Esophagus (tissue), 2 donors: ENCODE measurements at regions not wholly inside any gene's neighbourhood (a gene's known extent, or its start where the extent isn't known, plus 50 kb on each side); places are given as distances from the start of the nearest gene placed in this dataset.

Experiments used
- H3K27ac ChIP-seq, 2 donors: one replicate each; pipeline ENCODE4 v1.5.1; 2013; ENCODE audit warnings: low read depth in 2 of 2, mild to moderate bottlenecking in 2 of 2, inconsistent platforms in 1 of 2, low read length in 1 of 2, moderate library complexity in 1 of 2
- H3K27me3 ChIP-seq, 2 donors: one replicate each; pipeline ENCODE4 v1.6.1; 2013; ENCODE audit warnings: low read length in 2 of 2, control low read depth in 1 of 2, mild to moderate bottlenecking in 1 of 2; ENCODE audit not compliant: insufficient read depth in 2 of 2, control insufficient read depth in 1 of 2
- H3K36me3 ChIP-seq, 2 donors: one replicate each; pipeline ENCODE4 v1.6.1; 2013; ENCODE audit warnings: low read length in 1 of 2; ENCODE audit not compliant: control insufficient read depth in 2 of 2, insufficient read depth in 2 of 2
- H3K4me1 ChIP-seq, 2 donors: one replicate each; pipeline ENCODE4 v1.6.1; 2013; ENCODE audit warnings: low read length in 1 of 2; ENCODE audit not compliant: control insufficient read depth in 2 of 2, insufficient read depth in 2 of 2
- H3K4me3 ChIP-seq, 2 donors: one replicate each; pipeline ENCODE4 v1.5.1; 2013; ENCODE audit warnings: low read length in 2 of 2, mild to moderate bottlenecking in 2 of 2, low read depth in 1 of 2, moderate library complexity in 1 of 2
- H3K9me3 ChIP-seq, 2 donors: one replicate each; pipeline ENCODE4 v1.6.1; 2013; ENCODE audit warnings: mild to moderate bottlenecking in 2 of 2, low read depth in 1 of 2, low read length in 1 of 2, moderate library complexity in 1 of 2; ENCODE audit not compliant: control insufficient read depth in 2 of 2, insufficient read depth in 1 of 2
- WGBS, 2 donors: extraction: QIAGEN DNeasy Blood & Tissue Kit; methylation state at CpG; one replicate each; pipeline ENCODE4 v1.1.7; 2013; 5-methylcytosine and 5-hydroxymethylcytosine counted together
- donor health status: healthy with polysubstance abuse.
- donor health status: Bipolar disorder and iron deficiency.

DNA sequence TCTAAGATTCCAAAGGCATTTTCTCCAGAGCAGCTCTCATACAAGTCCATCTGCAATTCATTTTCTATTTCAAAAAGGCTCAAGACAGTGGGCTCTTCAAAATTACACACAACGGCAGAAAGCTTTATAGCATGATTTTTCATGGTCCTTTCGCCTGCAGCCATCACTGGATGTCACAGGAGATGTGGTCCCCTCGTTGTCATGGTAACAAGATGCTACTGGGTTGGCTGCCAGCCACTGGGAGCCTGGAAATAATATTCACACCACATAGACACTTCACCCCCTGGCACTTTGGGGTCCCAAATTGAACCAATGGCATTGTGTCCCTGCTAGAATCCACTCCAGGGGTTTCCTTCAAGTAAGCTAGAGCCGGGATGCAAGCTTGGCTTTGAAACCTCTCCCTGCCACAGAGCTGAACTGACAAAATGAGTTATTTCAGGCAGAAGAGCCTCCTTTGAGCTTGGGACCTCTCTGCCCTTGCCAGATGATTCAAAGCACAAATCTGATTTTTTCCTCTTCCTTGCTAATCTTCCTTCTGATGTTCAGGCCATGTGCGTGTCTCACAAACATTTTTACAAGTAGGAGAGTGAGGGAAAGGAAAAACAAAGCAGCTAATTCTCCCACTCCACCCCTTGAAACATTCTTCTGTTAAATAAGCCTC is 512.6 kb upstream of the ADAMTS9 start:
- WGBS, 2 donors = 72 to 80% methylated on average over 5 of the region's 5 CpGs
- Histone ChIP-seq H3K27ac (no peak overlapping the region), H3K9me3 (no peaks in the 10 kb centered on the region)

DNA sequence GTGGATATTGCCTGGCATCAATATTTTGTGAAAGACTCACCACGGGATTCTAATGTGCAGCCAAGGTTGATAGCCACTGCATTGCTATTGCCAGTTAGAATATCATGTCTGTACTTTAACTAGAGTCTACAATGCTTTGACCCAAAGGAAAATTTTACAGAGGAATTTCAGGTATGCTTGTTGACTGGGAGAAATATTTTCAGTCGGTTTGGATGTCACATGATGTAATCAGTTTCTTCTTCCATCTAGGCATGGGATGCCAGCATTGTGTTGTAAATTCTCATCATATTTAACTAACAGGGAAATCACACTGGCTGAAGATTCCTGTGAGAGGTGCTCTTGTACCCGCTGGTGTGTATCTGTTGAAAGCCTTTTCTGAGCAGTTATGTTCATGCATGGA is 508.9 kb upstream of the ADAMTS9 start:
- H3K4me3 ChIP-seq = no peak overlapping the region
- no peak overlapping the region for H3K27ac ChIP-seq
- H3K4me1 ChIP-seq = no peaks in the 10 kb centered on the region
- 43 to 60% methylated on average over 3 of the region's 3 CpGs for WGBS, 2 donors
- H3K36me3 ChIP-seq = no peaks in the 10 kb centered on the region
- no peaks in the 10 kb centered on the region for H3K27me3 ChIP-seq
- no peaks in the 10 kb centered on the region for H3K9me3 ChIP-seq

More for the DNA sequence above, 512.6 kb upstream of the ADAMTS9 start:
- Histone ChIP-seq H3K4me3 (no peak overlapping the region), H3K36me3 (no peaks in the 10 kb centered on the region), H3K27me3 (no peaks in the 10 kb centered on the region), H3K4me1 (no peaks in the 10 kb centered on the region)

- no peak overlapping the region for H3K27ac ChIP-seq
- H3K27me3 ChIP-seq = no peaks in the 10 kb centered on the region
- H3K9me3 ChIP-seq = no peaks in the 10 kb centered on the region
- no peak overlapping the region for H3K4me3 ChIP-seq
- WGBS, 2 donors = 74 to 85% methylated on average over 8 of the region's 8 CpGs
- H3K36me3 ChIP-seq = no peaks in the 10 kb centered on the region
- H3K4me1 ChIP-seq = no peaks in the 10 kb centered on the region
These were observed 507.6 kb upstream of the ADAMTS9 start for GRCh38 chr3:65195211-65196006.

GRCh38 chr3:65194744-65195143 is 506.9 kb upstream of the ADAMTS9 start:
- H3K4me3 ChIP-seq = no peak overlapping the region
- no peaks in the 10 kb centered on the region for H3K36me3 ChIP-seq
- no peaks in the 10 kb centered on the region for H3K9me3 ChIP-seq
- no peak overlapping the region for H3K27ac ChIP-seq
- 87 to 90% methylated on average over 4 of the region's 4 CpGs for WGBS, 2 donors
- no peaks in the 10 kb centered on the region for H3K27me3 ChIP-seq
- H3K4me1 ChIP-seq = no peaks in the 10 kb centered on the region

DNA sequence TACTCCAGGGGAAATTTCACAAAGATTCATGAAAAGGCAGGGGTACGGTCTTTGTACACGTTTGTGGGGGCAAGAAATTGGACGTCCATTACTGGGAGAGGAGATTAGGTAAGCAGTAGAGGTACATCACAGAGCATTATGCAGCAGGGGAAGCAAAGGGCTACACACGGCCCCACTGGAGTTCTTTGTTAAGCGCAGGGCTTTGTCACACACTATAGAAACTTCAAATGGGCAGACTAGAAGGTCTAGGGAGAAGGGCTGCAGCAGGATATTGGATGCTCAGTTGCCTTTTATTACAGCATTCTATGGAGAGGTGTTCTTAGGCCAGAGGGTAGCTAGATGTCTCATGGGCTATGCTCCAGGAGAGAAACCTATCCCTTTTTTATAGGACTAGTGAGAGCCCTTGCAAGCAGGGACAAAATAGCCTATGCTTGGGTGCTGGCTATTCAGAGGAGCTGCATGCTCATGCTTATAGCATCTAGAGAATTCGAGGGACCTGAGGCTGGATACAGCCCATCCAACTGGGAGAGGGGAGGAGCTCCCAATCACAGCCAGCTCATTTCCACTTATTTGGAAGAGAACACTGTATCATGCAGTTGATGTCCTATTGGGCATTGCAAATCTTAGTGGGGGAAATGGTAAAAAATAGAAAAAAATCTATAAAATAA is 506.4 kb upstream of the ADAMTS9 start:
- H3K36me3 ChIP-seq = no peaks in the 10 kb centered on the region
- 84 to 88% methylated on average over 6 of the region's 6 CpGs for WGBS, 2 donors
- no peak overlapping the region for H3K4me3 ChIP-seq
- H3K27me3 ChIP-seq = no peaks in the 10 kb centered on the region
- H3K9me3 ChIP-seq = no peaks in the 10 kb centered on the region
- H3K4me1 ChIP-seq = no peaks in the 10 kb centered on the region
- H3K27ac ChIP-seq = no peak overlapping the region

- 89 to 90% methylated on average over 9 of the region's 9 CpGs for WGBS, 2 donors
- no peaks in the 10 kb centered on the region for H3K36me3 ChIP-seq
- no peak overlapping the region for H3K27ac ChIP-seq
- H3K4me1 ChIP-seq = no peaks in the 10 kb centered on the region
- no peaks in the 10 kb centered on the region for H3K27me3 ChIP-seq
- H3K4me3 ChIP-seq = no peak overlapping the region
- H3K9me3 ChIP-seq = no peaks in the 10 kb centered on the region
These were observed 505.7 kb upstream of the ADAMTS9 start for GRCh38 chr3:65193531-65193930.

DNA sequence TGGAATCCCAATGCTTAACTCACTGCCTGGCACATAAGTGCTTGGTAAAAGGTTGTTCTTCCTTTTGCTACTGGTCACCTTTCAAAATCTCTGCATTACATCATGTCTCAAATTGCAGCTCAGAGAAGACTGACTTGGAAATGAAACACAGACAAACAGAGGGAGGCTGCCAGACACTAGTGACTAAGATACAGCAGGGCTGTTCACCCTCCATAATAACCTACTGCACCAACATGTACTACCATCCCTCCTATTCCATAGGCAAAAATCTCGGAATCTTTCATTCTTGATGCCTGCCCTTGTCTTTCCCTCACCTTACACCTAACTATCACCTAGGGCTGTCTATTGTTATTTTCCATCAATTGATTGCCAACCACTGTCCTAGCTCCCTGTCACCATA is 502.3 kb upstream of the ADAMTS9 start:
- Histone ChIP-seq H3K27ac (no peak overlapping the region), H3K4me3 (no peak overlapping the region), H3K4me1 (no peaks in the 10 kb centered on the region), H3K27me3 (no peaks in the 10 kb centered on the region), H3K9me3 (no peaks in the 10 kb centered on the region), H3K36me3 (no peaks in the 10 kb centered on the region)
- 81 to 87% methylated on average over 1 of the region's 1 CpG for WGBS, 2 donors

- H3K4me3 ChIP-seq = no peak overlapping the region
- no peaks in the 10 kb centered on the region for H3K36me3 ChIP-seq
- no peaks in the 10 kb centered on the region for H3K4me1 ChIP-seq
- 79 to 86% methylated on average over 2 of the region's 2 CpGs for WGBS, 2 donors
- H3K27me3 ChIP-seq = no peaks in the 10 kb centered on the region
- no peaks in the 10 kb centered on the region for H3K9me3 ChIP-seq
- no peak overlapping the region for H3K27ac ChIP-seq
These were observed 498.5 kb upstream of the ADAMTS9 start for GRCh38 chr3:65186268-65186667.

- Histone ChIP-seq H3K4me3 (no peak overlapping the region), H3K36me3 (no peaks in the 10 kb centered on the region), H3K9me3 (no peaks in the 10 kb centered on the region), H3K27ac (no peak overlapping the region), H3K4me1 (peaks cover 0 to 2% of the 10 kb centered on the region in 2 donors), H3K27me3 (no peaks in the 10 kb centered on the region)
- 49 to 59% methylated on average over 3 of the region's 3 CpGs for WGBS, 2 donors
These were observed 494.9 kb upstream of the ADAMTS9 start for GRCh38 chr3:65182682-65183081.
